HCT116 (cell line): ENCODE measurements at regions not wholly inside any gene's neighbourhood (a gene's known extent, or its start where the extent isn't known, plus 50 kb on each side); places are given as distances from the start of the nearest gene placed in this dataset.

Source experiments
- ATAC-seq: fragments of 200-7000 bp; cut with Tn5 transposase; 2 replicates; pipeline ENCODE4 v1.9.1; 2020; ENCODE audit warnings: mild to moderate bottlenecking, moderate library complexity
- BruUV-seq: library from RNA; stranded (reverse); fragments of 400-500 nt; replicated peaks from 2 replicates; lab custom pipeline; 2021; lab: Mats Ljungman, UMichigan
- CTCF ChIA-PET: fragments of 300-600 bp; sonication (Branson Sonifier 250); formaldehyde crosslinking; loops from one replicate; lab custom pipeline; 2021; ENCODE audit warnings: antibody characterized with exemption; lab: Charles Lee
- POLR2A ChIA-PET: fragments of 300-600, 350-600 bp; sonication (Branson Sonifier 250); formaldehyde crosslinking; loops from one replicate; lab custom pipeline; 2021; ENCODE audit warnings: antibody characterized with exemption; lab: Charles Lee
- RAD21 ChIA-PET, 2 experiments: fragments of 300-600 bp; sonication (Branson Sonifier 250); formaldehyde crosslinking; loops; one replicate each; lab custom pipeline; 2023; ENCODE audit warnings: low total read pairs in 2 of 2; ENCODE audit not compliant: uncharacterized antibody in 2 of 2, unreplicated experiment in 2 of 2, low non-redundant PET in 1 of 2; lab: Charles Lee
- DNase-seq: peaks from one replicate; pipeline ENCODE4 v3.0.0-alpha.2; 2010; ENCODE audit warnings: low read depth, low spot score
- H2AFZ ChIP-seq: fragments of 200-600 bp; shearing (Covaris generic), sonication (generic); 2 replicates; pipeline ENCODE4 v1.6.1; 2017; ENCODE audit warnings: low read depth, mixed run types, mixed read lengths, antibody characterized with exemption, low read length; ENCODE audit not compliant: poor library complexity, severe bottlenecking
- H3K27ac ChIP-seq: 2 replicates; pipeline ENCODE4 v1.5.1; 2012; ENCODE audit warnings: low read depth, low read length
- H3K27me3 ChIP-seq: fragments of 200-600 bp; sonication (generic); 2 replicates; pipeline ENCODE4 v1.6.1; 2016; ENCODE audit warnings: mixed run types, low read length, mixed read lengths; ENCODE audit not compliant: insufficient read depth
- H3K36me3 ChIP-seq, 2 experiments: fragments of 200-500 bp in 1 of 2; fragments of 200-600 bp in 1 of 2; sonication (Bioruptor generic) in 1 of 2; sonication (generic) in 1 of 2; 2 replicates each; pipeline versions ENCODE4 v1.5.1 to v1.6.1; 2014 to 2016; ENCODE audit warnings: low read length in 2 of 2, inconsistent platforms in 1 of 2, mixed read lengths in 1 of 2, mixed run types in 1 of 2; ENCODE audit not compliant: insufficient read depth in 2 of 2, control insufficient read depth in 1 of 2
- H3K4me1 ChIP-seq, 2 experiments: fragments of 200-600 bp in 1 of 2; sonication (generic) in 1 of 2; 2 replicates each; pipeline versions ENCODE4 v1.5.1 to v1.6.1; 2012 to 2017; ENCODE audit warnings: low read length in 2 of 2, inconsistent platforms in 1 of 2, mild to moderate bottlenecking in 1 of 2, mixed read lengths in 1 of 2, mixed run types in 1 of 2, moderate library complexity in 1 of 2; ENCODE audit not compliant: insufficient read depth in 2 of 2, control insufficient read depth in 1 of 2
- H3K4me2 ChIP-seq: fragments of 200-600 bp; sonication (generic); 2 replicates; pipeline ENCODE4 v1.6.1; 2017; ENCODE audit warnings: mixed run types, low read length, mixed read lengths
- H3K4me3 ChIP-seq, 2 experiments: fragments of 200-600 bp in 1 of 2; sonication (generic) in 1 of 2; replicated peaks in 1 of 2; 2 replicates each; pipeline ENCODE4 v1.5.1; 2011 to 2016; ENCODE audit warnings: low read length in 2 of 2, control low read depth in 1 of 2, low read depth in 1 of 2, mild to moderate bottlenecking in 1 of 2, mixed read lengths in 1 of 2, mixed run types in 1 of 2
- H3K79me2 ChIP-seq: fragments of 200-600 bp; sonication (generic); 2 replicates; pipeline ENCODE4 v1.6.1; 2017; ENCODE audit warnings: mild to moderate bottlenecking, mixed run types, low read length, moderate library complexity, mixed read lengths; ENCODE audit not compliant: insufficient read depth
- H3K9ac ChIP-seq: fragments of 200-600 bp; sonication (generic); 2 replicates; pipeline ENCODE4 v1.6.1; 2016; ENCODE audit warnings: low read length, mixed read lengths
- H3K9me2 ChIP-seq: fragments of 200-600 bp; sonication (generic), shearing (Covaris generic); 2 replicates; pipeline ENCODE4 v1.6.1; 2017; ENCODE audit warnings: mixed run types, mild to moderate bottlenecking, moderate library complexity; ENCODE audit not compliant: insufficient read depth
- H3K9me3 ChIP-seq, 2 experiments: fragments of 200-500 bp in 1 of 2; fragments of 200-600 bp in 1 of 2; sonication (Bioruptor generic) in 1 of 2; sonication (generic) in 1 of 2; 2 replicates each; pipeline ENCODE4 v1.6.1; 2014 to 2017; ENCODE audit warnings: low read length in 2 of 2, mixed read lengths in 2 of 2, inconsistent platforms in 1 of 2, low read depth in 1 of 2, mild to moderate bottlenecking in 1 of 2, mixed run types in 1 of 2, moderate library complexity in 1 of 2; ENCODE audit not compliant: control insufficient read depth in 1 of 2, insufficient read depth in 1 of 2
- H4K20me1 ChIP-seq: fragments of 200-600 bp; sonication (generic), shearing (Covaris generic); 2 replicates; pipeline ENCODE4 v1.6.1; 2017; ENCODE audit warnings: mixed run types, mild to moderate bottlenecking, moderate library complexity; ENCODE audit not compliant: insufficient read depth
- CBX3 ChIP-seq: IDR thresholded peaks from 2 replicates; pipeline ENCODE4 v1.6.1; 2012; ENCODE audit warnings: low read depth
- CEBPB ChIP-seq: IDR thresholded peaks from 2 replicates; pipeline ENCODE4 v1.6.1; 2012; ENCODE audit warnings: low read depth
- EGR1 ChIP-seq: IDR thresholded peaks from 2 replicates; pipeline ENCODE4 v1.6.1; 2012; ENCODE audit warnings: low read depth
- JUND ChIP-seq: IDR thresholded peaks from 2 replicates; pipeline ENCODE4 v1.6.1; 2012
- MAX ChIP-seq: IDR thresholded peaks from 2 replicates; pipeline ENCODE4 v1.6.1; 2012
- POLR2A ChIP-seq: IDR thresholded peaks from 2 replicates; pipeline ENCODE4 v1.7.0; 2011; ENCODE audit warnings: borderline replicate concordance; ENCODE audit not compliant: insufficient read depth, insufficient read length; ENCODE audit errors: extremely low read depth
- REST ChIP-seq: IDR thresholded peaks from 2 replicates; pipeline ENCODE4 v1.6.1; 2012; ENCODE audit warnings: low read depth
- SIN3A ChIP-seq: IDR thresholded peaks from 2 replicates; pipeline ENCODE4 v1.6.1; 2012; ENCODE audit warnings: low read depth
- TCF7L2 ChIP-seq: IDR thresholded peaks from 2 replicates; pipeline ENCODE4 v1.7.0; 2011; ENCODE audit warnings: borderline replicate concordance, inconsistent platforms; ENCODE audit not compliant: insufficient read depth, insufficient read length; ENCODE audit errors: extremely low read depth
- YY1 ChIP-seq: IDR thresholded peaks from 2 replicates; pipeline ENCODE4 v1.6.1; 2011; ENCODE audit warnings: low read length, low read depth, moderate library complexity, mild to moderate bottlenecking; ENCODE audit not compliant: insufficient replicate concordance; ENCODE audit errors: extremely low read depth
- ZNF274 ChIP-seq: fragments of 200-500 bp; sonication (Bioruptor generic); IDR thresholded peaks from 2 replicates; pipeline ENCODE4 v1.6.1; 2014; ENCODE audit warnings: mild to moderate bottlenecking, low read depth, low read length, inconsistent platforms
- intact Hi-C: fragments of 100-400 bp; cut with micrococcal nuclease; formaldehyde crosslinking; loops from 2 replicates; pipeline ENCODE4 v1.10.0; 2022

GRCh38 chr4:138439143-138439581 is 197.0 kb upstream of the SLC7A11 start:
- CTCF ChIA-PET, result no interaction called here
- intact Hi-C loops, result no loop called here
- ATAC-seq, result no peak

More at GRCh38 chr4:138439143-138439581, 197.0 kb upstream of the SLC7A11 start:
- no peaks in the 10 kb centered on the region for H3K79me2 ChIP-seq
- no peak overlapping the region for H3K4me3 ChIP-seq
- no peak overlapping the region for H3K4me2 ChIP-seq
- no peaks in the 10 kb centered on the region for H3K36me3 ChIP-seq
- no peak overlapping the region for H2AFZ ChIP-seq
- H3K9me2 ChIP-seq, result no peaks in the 10 kb centered on the region
- DNase-seq, result no peak
- H3K27ac ChIP-seq, result no peak overlapping the region
- H3K4me1 ChIP-seq, result no peaks in the 10 kb centered on the region
- TF ChIP-seq TCF7L2, result no peak
- TF ChIP-seq POLR2A, result no peak
- TF ChIP-seq CBX3, result no peak
- no peak for TF ChIP-seq ZNF274
- TF ChIP-seq MAX, result no peak
- no peak for TF ChIP-seq SIN3A
- no peak for TF ChIP-seq REST
- no peak for TF ChIP-seq EGR1
- TF ChIP-seq JUND, result no peak
- TF ChIP-seq YY1, result no peak
- no peak for TF ChIP-seq CEBPB
- H3K9me3 ChIP-seq, result no peaks in the 10 kb centered on the region
- ChIA-PET RAD21 (no interaction called here), POLR2A (no interaction called here)
- H3K27me3 ChIP-seq, result no peaks in the 10 kb centered on the region
- no peaks in the 10 kb centered on the region for H4K20me1 ChIP-seq
- H3K9ac ChIP-seq, result no peak overlapping the region
- BruUV-seq, result no TSS peak
